Stimulated activated CD8-positive, alpha-beta memory T cell treated with anti-CD3 and anti-CD28 coated beads, Interleukin-15, amount 100 ng/mL, for 24 hours (primary cell): ENCODE measurements at regions not wholly inside any gene's neighbourhood (a gene's known extent, or its start where the extent isn't known, plus 50 kb on each side); places are given as distances from the start of the nearest gene placed in this dataset.

Experiments
- DNase-seq: peaks from one replicate; pipeline ENCODE4 v3.0.0-alpha.2; 2020; ENCODE audit warnings: low read depth

DNA sequence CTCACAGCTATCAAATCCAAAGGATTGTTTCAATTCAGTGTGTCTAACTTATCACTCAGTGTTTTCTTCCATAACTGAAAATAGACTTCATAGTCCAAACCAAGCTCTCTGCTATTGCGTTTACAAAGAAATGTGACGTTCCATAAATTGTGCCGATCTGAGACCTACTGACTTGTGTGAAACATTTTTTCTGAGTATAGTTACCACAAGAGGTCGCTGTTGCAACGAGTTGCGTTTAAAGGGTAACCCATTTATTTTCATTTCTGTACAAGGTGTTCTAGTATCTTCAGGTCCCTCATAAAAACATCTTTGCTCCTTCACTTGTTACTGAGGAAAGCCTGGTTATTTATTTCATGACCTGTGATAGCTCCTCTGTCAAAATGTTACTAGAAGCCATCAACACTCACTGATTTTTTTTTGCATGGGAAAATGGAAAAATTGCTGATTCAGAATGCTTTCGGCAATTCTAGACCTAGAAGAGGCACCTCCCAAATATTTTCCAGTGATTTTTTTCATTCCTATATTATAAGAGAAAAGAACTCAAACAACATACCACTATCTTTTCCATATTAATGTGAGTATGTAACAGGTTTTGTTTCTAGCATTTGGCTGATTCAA, 60.9 kb upstream of the OR4E1 start:
- no peak for DNase-seq

- no peak for DNase-seq
Measured at GRCh38 chr14:21729703-21730233, 56.1 kb upstream of the OR4E1 start.

- no peak for DNase-seq
Measured at GRCh38 chr14:21725250-21725649, 51.6 kb upstream of the OR4E1 start.

DNA sequence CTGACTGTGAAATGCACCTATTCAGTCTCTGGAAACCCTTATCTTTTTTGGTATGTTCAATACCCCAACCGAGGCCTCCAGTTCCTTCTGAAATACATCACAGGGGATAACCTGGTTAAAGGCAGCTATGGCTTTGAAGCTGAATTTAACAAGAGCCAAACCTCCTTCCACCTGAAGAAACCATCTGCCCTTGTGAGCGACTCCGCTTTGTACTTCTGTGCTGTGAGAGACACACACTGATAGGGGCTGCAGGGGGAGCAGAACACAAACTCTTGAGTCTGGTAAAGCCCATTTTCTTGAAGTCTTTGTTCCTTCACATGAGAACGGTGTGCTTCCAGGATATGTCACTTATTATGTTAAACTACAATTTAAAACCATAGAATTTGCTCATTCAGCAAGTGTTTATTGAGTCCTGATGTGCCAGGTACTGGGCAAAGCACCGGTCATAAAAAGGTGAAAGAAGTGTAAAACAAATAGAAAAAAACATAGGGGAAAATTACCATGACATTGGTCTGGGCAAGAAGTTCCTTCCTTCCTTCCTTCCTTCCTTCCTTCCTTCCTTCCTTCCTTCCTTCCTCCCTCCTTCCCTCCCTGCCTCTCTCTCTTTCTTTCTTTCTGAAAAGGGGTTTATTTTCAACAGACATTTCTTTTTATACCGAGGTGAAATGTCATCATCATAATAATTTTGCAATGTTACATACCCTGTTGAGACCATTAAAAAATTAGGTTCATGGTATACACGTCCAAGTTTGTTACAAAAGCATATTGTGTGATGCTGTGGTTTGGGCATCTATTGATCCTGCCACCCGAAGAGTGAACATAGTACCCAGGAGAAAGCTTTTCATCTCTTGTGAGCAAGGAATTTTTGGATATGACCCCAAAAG, 50.7 kb upstream of the OR4E1 start:
- DNase-seq: no peak

GRCh38 chr14:21723431-21724045, 49.9 kb upstream of the OR4E1 start:
- no peak for DNase-seq
